CD14-positive monocyte (primary cell): ENCODE measurements at regions not wholly inside any gene's neighbourhood (a gene's known extent, or its start where the extent isn't known, plus 50 kb on each side); places are given as distances from the start of the nearest gene placed in this dataset.

Source experiments
- DNase-seq, 3 donors: peaks; one replicate each; pipeline ENCODE4 v3.0.0-alpha.2; 2011 to 2022
- H2AFZ ChIP-seq: 2 replicates; pipeline ENCODE4 v1.6.0; 2012; ENCODE audit warnings: mild to moderate bottlenecking, low read depth, low read length, inconsistent platforms; ENCODE audit not compliant: insufficient read depth, poor library complexity, severe bottlenecking
- H3K27ac ChIP-seq, 2 donors: 1 replicate in 1 of 2; 2 replicates in 1 of 2; pipeline ENCODE4 v1.5.1; 2012 to 2013; ENCODE audit warnings: low read length in 2 of 2, control low read depth in 1 of 2, inconsistent platforms in 1 of 2, low read depth in 1 of 2, mild to moderate bottlenecking in 1 of 2
- H3K27me3 ChIP-seq, 2 donors: one replicate each; pipeline versions ENCODE4 v1.6.0 to v1.6.1; 2011 to 2013; ENCODE audit warnings: low read length in 2 of 2; ENCODE audit not compliant: control insufficient read depth in 2 of 2, insufficient read depth in 2 of 2
- H3K36me3 ChIP-seq, 2 donors: replicated peaks in 1 of 2; 1 replicate in 1 of 2; 2 replicates in 1 of 2; pipeline versions ENCODE4 v1.5.1 to v1.6.1; 2012 to 2013; ENCODE audit warnings: low read length in 2 of 2, control low read depth in 1 of 2, inconsistent platforms in 1 of 2, mild to moderate bottlenecking in 1 of 2; ENCODE audit not compliant: insufficient read depth in 2 of 2, control insufficient read depth in 1 of 2
- H3K4me1 ChIP-seq, 2 donors: 1 replicate in 1 of 2; 2 replicates in 1 of 2; pipeline versions ENCODE4 v1.5.1 to v1.6.1; 2012 to 2013; ENCODE audit warnings: low read length in 2 of 2, control low read depth in 1 of 2, inconsistent platforms in 1 of 2, mild to moderate bottlenecking in 1 of 2, moderate library complexity in 1 of 2; ENCODE audit not compliant: insufficient read depth in 2 of 2, control insufficient read depth in 1 of 2
- H3K4me2 ChIP-seq: replicated peaks from 2 replicates; pipeline ENCODE3; 2012; ENCODE audit warnings: low read length, moderate library complexity, mild to moderate bottlenecking; ENCODE audit not compliant: poor library complexity, severe bottlenecking; ENCODE audit errors: extremely low read depth
- H3K4me3 ChIP-seq, 3 experiments: fragments of 200-600 bp in 1 of 3; sonication (generic) in 1 of 3; replicated peaks in 1 of 3; 1 replicate in 2 of 3; 2 replicates in 1 of 3; pipeline ENCODE4 v1.5.1; 2011 to 2013; ENCODE audit warnings: low read length in 3 of 3, mild to moderate bottlenecking in 3 of 3, control low read depth in 2 of 3, low read depth in 2 of 3, inconsistent platforms in 1 of 3, moderate library complexity in 1 of 3
- H3K79me2 ChIP-seq: 2 replicates; pipeline ENCODE4 v1.6.0; 2012; ENCODE audit warnings: mild to moderate bottlenecking, control low read depth, inconsistent platforms, low read length, moderate library complexity; ENCODE audit not compliant: insufficient read depth
- H3K9ac ChIP-seq: 2 replicates; pipeline ENCODE4 v1.6.0; 2017; ENCODE audit warnings: low read length, mild to moderate bottlenecking; ENCODE audit not compliant: insufficient read depth, poor library complexity, severe bottlenecking
- H3K9me3 ChIP-seq, 2 donors: replicated peaks in 1 of 2; 1 replicate in 1 of 2; 2 replicates in 1 of 2; pipeline versions ENCODE4 v1.5.1 to v1.6.1; 2012 to 2013; ENCODE audit warnings: low read length in 2 of 2, control low read depth in 1 of 2; ENCODE audit not compliant: control insufficient read depth in 1 of 2, insufficient read depth in 1 of 2
- H4K20me1 ChIP-seq: 2 replicates; pipeline ENCODE4 v1.6.0; 2012; ENCODE audit warnings: mild to moderate bottlenecking, low read length, control low read depth, moderate library complexity; ENCODE audit not compliant: insufficient read depth
- H3K27ac Mint-ChIP-seq, 7 donors: one replicate each; pipeline ENCODE4 v1.8.0; 2020; ENCODE audit warnings: mild to moderate bottlenecking in 7 of 7, mixed read lengths in 7 of 7, moderate library complexity in 6 of 7, inconsistent platforms in 2 of 7
- H3K27me3 Mint-ChIP-seq, 3 donors: one replicate each; pipeline ENCODE4 v1.8.0; 2021 to 2022; ENCODE audit warnings: low read depth in 3 of 3, mild to moderate bottlenecking in 3 of 3, mixed read lengths in 3 of 3, moderate library complexity in 3 of 3, inconsistent platforms in 1 of 3
- H3K36me3 Mint-ChIP-seq, 2 donors: one replicate each; pipeline ENCODE4 v1.8.0; 2020; ENCODE audit warnings: mixed read lengths in 2 of 2, inconsistent platforms in 1 of 2, mild to moderate bottlenecking in 1 of 2
- H3K4me1 Mint-ChIP-seq: one replicate; pipeline ENCODE4 v1.8.0; 2020; ENCODE audit warnings: mild to moderate bottlenecking, mixed read lengths
- H3K4me3 Mint-ChIP-seq, 2 donors: one replicate each; pipeline ENCODE4 v1.8.0; 2020; ENCODE audit warnings: mild to moderate bottlenecking in 2 of 2, mixed read lengths in 2 of 2, moderate library complexity in 1 of 2
- H3K9me3 Mint-ChIP-seq, 7 donors: one replicate each; pipeline ENCODE4 v1.8.0; 2020 to 2022; ENCODE audit warnings: mixed read lengths in 7 of 7, mild to moderate bottlenecking in 6 of 7, moderate library complexity in 6 of 7, inconsistent platforms in 2 of 7
- WGBS: methylation state at CpG from one replicate; pipeline ENCODE4 v1.1.5; 2013; ENCODE audit warnings: missing lambda C conversion rate; ENCODE audit not compliant: insufficient coverage; 5-methylcytosine and 5-hydroxymethylcytosine counted together
- intact Hi-C, 2 donors: fragments of 100-400 bp; cut with micrococcal nuclease; formaldehyde crosslinking; loops; one replicate each; pipeline versions ENCODE4 v1.15.0 to v1.15.1; 2023
- TF ChIP-seq, protein P1 (sequence below): fragments of 200-600 bp; IDR thresholded peaks from one replicate; pipeline ENCODE4 v1.8.0; 2022; ENCODE audit warnings: antibody characterized with exemption, mild to moderate bottlenecking

DNA sequence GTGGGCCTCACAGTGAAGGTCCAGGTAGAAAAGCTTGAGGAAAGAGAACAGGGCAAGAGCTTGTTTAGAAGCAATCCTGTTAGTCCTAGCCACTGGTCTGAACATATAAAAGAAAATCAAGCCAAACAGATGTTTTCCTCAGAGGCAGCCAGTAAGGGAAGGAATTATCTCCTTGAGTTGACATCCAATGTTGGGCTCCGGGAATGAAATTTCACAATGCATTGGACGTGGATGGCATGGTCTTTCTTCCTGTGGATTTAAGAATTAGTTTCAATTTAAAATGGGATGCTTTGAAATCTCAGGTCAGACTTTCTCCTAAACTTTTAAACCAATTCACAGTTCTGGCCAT, 92.1 kb downstream of the ACKR3 start:
- DNase-seq: no peak
- no peaks in the 10 kb centered on the region for H3K36me3 ChIP-seq
- Mint-ChIP-seq H3K4me1 (peaks cover 1% of the 10 kb centered on the region), H3K9me3 (peaks cover 0 to 9% (median 3%) of the 10 kb centered on the region in 7 donors), H3K4me3 (peak overlapping the region in 1 of 2 donors; percentile 12), H3K27me3 (peaks cover 24 to 54% (median 28%) of the 10 kb centered on the region in 3 donors), H3K36me3 (no peaks in the 10 kb centered on the region), H3K27ac (no peak overlapping the region)
- H4K20me1 ChIP-seq: no peaks in the 10 kb centered on the region
- no peaks in the 10 kb centered on the region for H3K4me1 ChIP-seq
- no CpG with 5 or more reads among the region's 2 CpGs for WGBS
- intact Hi-C loops: no loop called here
- no peak overlapping the region for H3K27ac ChIP-seq
- no peak overlapping the region for H3K9ac ChIP-seq
- H3K4me2 ChIP-seq: no peak overlapping the region
- no peak overlapping the region for H3K4me3 ChIP-seq
- H3K9me3 ChIP-seq: no peaks in the 10 kb centered on the region
- no peaks in the 10 kb centered on the region for H3K79me2 ChIP-seq
- H3K27me3 ChIP-seq: peaks cover 11 to 27% of the 10 kb centered on the region in 2 donors
- TF ChIP-seq, protein P1, sequence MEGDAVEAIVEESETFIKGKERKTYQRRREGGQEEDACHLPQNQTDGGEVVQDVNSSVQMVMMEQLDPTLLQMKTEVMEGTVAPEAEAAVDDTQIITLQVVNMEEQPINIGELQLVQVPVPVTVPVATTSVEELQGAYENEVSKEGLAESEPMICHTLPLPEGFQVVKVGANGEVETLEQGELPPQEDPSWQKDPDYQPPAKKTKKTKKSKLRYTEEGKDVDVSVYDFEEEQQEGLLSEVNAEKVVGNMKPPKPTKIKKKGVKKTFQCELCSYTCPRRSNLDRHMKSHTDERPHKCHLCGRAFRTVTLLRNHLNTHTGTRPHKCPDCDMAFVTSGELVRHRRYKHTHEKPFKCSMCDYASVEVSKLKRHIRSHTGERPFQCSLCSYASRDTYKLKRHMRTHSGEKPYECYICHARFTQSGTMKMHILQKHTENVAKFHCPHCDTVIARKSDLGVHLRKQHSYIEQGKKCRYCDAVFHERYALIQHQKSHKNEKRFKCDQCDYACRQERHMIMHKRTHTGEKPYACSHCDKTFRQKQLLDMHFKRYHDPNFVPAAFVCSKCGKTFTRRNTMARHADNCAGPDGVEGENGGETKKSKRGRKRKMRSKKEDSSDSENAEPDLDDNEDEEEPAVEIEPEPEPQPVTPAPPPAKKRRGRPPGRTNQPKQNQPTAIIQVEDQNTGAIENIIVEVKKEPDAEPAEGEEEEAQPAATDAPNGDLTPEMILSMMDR: no peak
- H2AFZ ChIP-seq: no peak overlapping the region

DNA sequence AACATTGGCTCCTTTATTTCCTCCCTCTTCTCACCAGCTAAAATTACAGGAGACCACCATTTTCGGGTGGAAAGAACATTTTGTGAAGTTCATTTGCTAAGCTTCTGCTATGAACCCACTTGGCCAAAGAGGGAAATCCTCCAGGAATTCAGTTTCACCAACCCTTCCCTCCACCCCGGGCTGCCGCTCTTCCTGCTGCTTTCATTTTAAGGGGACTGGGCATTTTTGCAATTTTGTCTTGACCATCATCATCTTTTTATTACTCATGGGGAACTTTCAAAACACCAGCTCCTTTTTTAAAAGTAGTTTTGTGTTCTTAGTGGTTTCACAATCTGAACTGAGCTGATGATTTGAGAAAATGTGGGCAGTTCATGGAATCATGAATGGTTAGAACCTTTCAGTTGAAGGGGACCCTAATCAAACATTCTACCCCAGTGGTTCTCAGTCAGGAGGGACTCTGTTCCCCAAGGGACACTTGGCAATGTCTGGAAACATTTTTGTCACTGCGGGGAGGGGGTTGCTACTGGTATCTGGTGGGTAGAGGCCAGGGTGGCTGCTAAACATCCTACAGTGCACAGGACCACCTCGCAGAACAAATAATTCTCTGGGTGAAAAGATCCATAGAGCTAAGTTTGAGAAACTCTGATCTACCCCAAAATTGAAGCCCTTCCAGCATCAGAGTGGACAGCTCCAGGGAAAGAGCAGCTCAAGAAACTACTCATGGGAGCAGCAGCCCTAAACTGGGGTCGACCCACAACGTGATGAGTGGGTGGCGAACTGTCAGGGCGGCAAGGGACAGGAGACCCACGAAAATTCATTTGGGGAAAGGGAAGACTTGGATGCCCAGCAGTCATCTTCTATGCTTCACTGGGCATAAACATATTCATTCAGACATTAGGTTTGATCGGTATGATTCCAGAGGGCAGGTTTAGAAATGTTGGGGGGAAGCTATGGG, 92.9 kb downstream of the ACKR3 start:
- no peaks in the 10 kb centered on the region for H3K36me3 Mint-ChIP-seq
- peaks cover 1% of the 10 kb centered on the region for H3K4me1 Mint-ChIP-seq
- peaks cover 0 to 11% (median 5%) of the 10 kb centered on the region in 7 donors for H3K9me3 Mint-ChIP-seq
- no peak overlapping the region for H3K9ac ChIP-seq
- no peak overlapping the region for H3K4me3 ChIP-seq
- no peaks in the 10 kb centered on the region for H3K79me2 ChIP-seq
- H3K27ac ChIP-seq: no peak overlapping the region
- H3K4me2 ChIP-seq: no peak overlapping the region
- H3K27ac Mint-ChIP-seq: no peak overlapping the region
- H3K4me1 ChIP-seq: no peaks in the 10 kb centered on the region
- H3K27me3 ChIP-seq: peaks cover 11 to 27% of the 10 kb centered on the region in 2 donors
- intact Hi-C loops: no loop called here
- no peak overlapping the region for H2AFZ ChIP-seq
- no peaks in the 10 kb centered on the region for H4K20me1 ChIP-seq
- no peaks in the 10 kb centered on the region for H3K36me3 ChIP-seq
- no peak for DNase-seq
- H3K27me3 Mint-ChIP-seq: peaks cover 23 to 53% (median 28%) of the 10 kb centered on the region in 3 donors
- no peaks in the 10 kb centered on the region for H3K9me3 ChIP-seq
- TF ChIP-seq, protein P1: no peak
- no peak overlapping the region for H3K4me3 Mint-ChIP-seq
- 94% methylated on average over 6 of the region's 11 CpGs for WGBS
